ENCODE measurements at regions not wholly inside any gene's neighbourhood (a gene's known extent, or its start where the extent isn't known, plus 50 kb on each side); places are given as distances from the start of the nearest gene placed in this dataset.

- Mint-ChIP-seq H3K9me3 (peaks cover 3 to 4% of the 10 kb centered on the region in 2 donors), H3K36me3 (no peaks in the 10 kb centered on the region), H3K27me3 (ENCODE audit: low read depth in 2 of 2) (no peaks in the 10 kb centered on the region), H3K4me3 (no peak overlapping the region), H3K4me1 (no peaks in the 10 kb centered on the region), H3K27ac (no peak overlapping the region)
- ATAC-seq, result no peak
- H3K4me1 ChIP-seq (ENCODE audit: control insufficient read depth, insufficient read depth, low read length), result no peaks in the 10 kb centered on the region
- intact Hi-C loops (cut with micrococcal nuclease), result no loop called here
- DNase-seq, result no peak
- H3K36me3 ChIP-seq (ENCODE audit: control insufficient read depth, insufficient read depth, low read length), result no peaks in the 10 kb centered on the region
- H3K9me3 ChIP-seq (ENCODE audit: control insufficient read depth, insufficient read depth, low read length), result no peaks in the 10 kb centered on the region
- H3K4me3 ChIP-seq (ENCODE audit: low read length), result no peak overlapping the region
- no peak for TF ChIP-seq CTCF (IDR thresholded peaks at IDR 0.05)
- no peak overlapping the region for H3K27ac ChIP-seq (ENCODE audit: low read length)
- H3K27me3 ChIP-seq (ENCODE audit: control insufficient read depth, insufficient read depth, low read length), result no peaks in the 10 kb centered on the region
- 93% methylated on average over 1 of the region's 1 CpG for WGBS (ENCODE audit: insufficient coverage)
These were observed 151.0 kb upstream of the SRRM4 start for GRCh38 chr12:118830296-118830695.

GRCh38 chr12:118835926-118836325, 145.4 kb upstream of the SRRM4 start:
- Mint-ChIP-seq H3K4me1 (no peaks in the 10 kb centered on the region), H3K27ac (no peak overlapping the region)

GRCh38 chr12:118840399-118840798, 140.9 kb upstream of the SRRM4 start:
- Histone ChIP-seq H3K36me3 (ENCODE audit: control insufficient read depth, insufficient read depth, low read length) (no peaks in the 10 kb centered on the region), H3K27me3 (ENCODE audit: control insufficient read depth, insufficient read depth, low read length) (no peaks in the 10 kb centered on the region), H3K9me3 (ENCODE audit: control insufficient read depth, insufficient read depth, low read length) (no peaks in the 10 kb centered on the region), H3K4me1 (ENCODE audit: control insufficient read depth, insufficient read depth, low read length) (no peaks in the 10 kb centered on the region), H3K27ac (ENCODE audit: low read length) (no peak overlapping the region), H3K4me3 (ENCODE audit: low read length) (no peak overlapping the region)
- Mint-ChIP-seq H3K4me3 (no peak overlapping the region), H3K9me3 (no peaks in the 10 kb centered on the region), H3K36me3 (no peaks in the 10 kb centered on the region), H3K4me1 (no peaks in the 10 kb centered on the region), H3K27me3 (ENCODE audit: low read depth in 2 of 2) (no peaks in the 10 kb centered on the region), H3K27ac (no peak overlapping the region)
- ATAC-seq, result no peak
- TF ChIP-seq CTCF (IDR thresholded peaks at IDR 0.05), result no peak
- intact Hi-C loops (cut with micrococcal nuclease), result no loop called here
- no peak for DNase-seq

More at GRCh38 chr12:118835926-118836325, 145.4 kb upstream of the SRRM4 start:
- H3K4me3 ChIP-seq (ENCODE audit: low read length), result no peak overlapping the region
- TF ChIP-seq CTCF (IDR thresholded peaks at IDR 0.05), result no peak
- no peak overlapping the region for H3K27ac ChIP-seq (ENCODE audit: low read length)
- no peaks in the 10 kb centered on the region for H3K36me3 Mint-ChIP-seq
- H3K9me3 ChIP-seq (ENCODE audit: control insufficient read depth, insufficient read depth, low read length), result no peaks in the 10 kb centered on the region
- no peak overlapping the region for H3K4me3 Mint-ChIP-seq
- WGBS (ENCODE audit: insufficient coverage), result 86% methylated on average over 1 of the region's 1 CpG
- no peaks in the 10 kb centered on the region for H3K4me1 ChIP-seq (ENCODE audit: control insufficient read depth, insufficient read depth, low read length)
- no peaks in the 10 kb centered on the region for H3K27me3 ChIP-seq (ENCODE audit: control insufficient read depth, insufficient read depth, low read length)
- H3K27me3 Mint-ChIP-seq (ENCODE audit: low read depth in 2 of 2), result no peaks in the 10 kb centered on the region
- peaks cover 0 to 3% of the 10 kb centered on the region in 2 donors for H3K9me3 Mint-ChIP-seq
- H3K36me3 ChIP-seq (ENCODE audit: control insufficient read depth, insufficient read depth, low read length), result no peaks in the 10 kb centered on the region
- ATAC-seq (no peak), DNase-seq (no peak)
- intact Hi-C loops (cut with micrococcal nuclease), result no loop called here

- no peak overlapping the region for H3K4me3 Mint-ChIP-seq
- H3K27me3 ChIP-seq (ENCODE audit: control insufficient read depth, insufficient read depth, low read length), result no peaks in the 10 kb centered on the region
- no peak for DNase-seq
- H3K4me1 ChIP-seq (ENCODE audit: control insufficient read depth, insufficient read depth, low read length), result no peaks in the 10 kb centered on the region
- no peak overlapping the region for H3K4me3 ChIP-seq (ENCODE audit: low read length)
- H3K36me3 ChIP-seq (ENCODE audit: control insufficient read depth, insufficient read depth, low read length), result no peaks in the 10 kb centered on the region
- no peak overlapping the region for H3K27ac ChIP-seq (ENCODE audit: low read length)
- H3K4me1 Mint-ChIP-seq, result no peaks in the 10 kb centered on the region
- TF ChIP-seq CTCF (IDR thresholded peaks at IDR 0.05), result no peak
- intact Hi-C loops (cut with micrococcal nuclease), result no loop called here
- no peak overlapping the region for H3K27ac Mint-ChIP-seq
- no peaks in the 10 kb centered on the region for H3K9me3 Mint-ChIP-seq
- no peak for ATAC-seq
- H3K27me3 Mint-ChIP-seq (ENCODE audit: low read depth in 2 of 2), result no peaks in the 10 kb centered on the region
- H3K9me3 ChIP-seq (ENCODE audit: control insufficient read depth, insufficient read depth, low read length), result no peaks in the 10 kb centered on the region
- H3K36me3 Mint-ChIP-seq, result no peaks in the 10 kb centered on the region
These were observed 140.5 kb upstream of the SRRM4 start for GRCh38 chr12:118840878-118841277.

All from natural killer cell (primary cell).